ENCODE measurements at regions not wholly inside any gene's neighbourhood (a gene's known extent, or its start where the extent isn't known, plus 50 kb on each side); places are given as distances from the start of the nearest gene placed in this dataset.

- H3K9me3 ChIP-seq (ENCODE audit: severe bottlenecking), result no peaks in the 10 kb centered on the region
- H3K36me3 ChIP-seq, result no peaks in the 10 kb centered on the region
- no peak overlapping the region for H3K27ac ChIP-seq
- no peaks in the 10 kb centered on the region for H3K27me3 ChIP-seq (ENCODE audit: insufficient read depth, low read depth, severe bottlenecking)
- no peak for TF ChIP-seq CTCF (IDR thresholded peaks at IDR 0.05; ENCODE audit: low read depth, low read length)
- no peak overlapping the region for H3K4me3 ChIP-seq (ENCODE audit: low read depth, low read length)
- DNase-seq, result no peak
Observed at GRCh38 chr15:69881766-69882165, 216.0 kb downstream of the TLE3 start.

- no peak for TF ChIP-seq CTCF (IDR thresholded peaks at IDR 0.05; ENCODE audit: low read depth, low read length)
- DNase-seq, result no peak
- H3K9me3 ChIP-seq (ENCODE audit: severe bottlenecking), result no peaks in the 10 kb centered on the region
- no peak overlapping the region for H3K4me3 ChIP-seq (ENCODE audit: low read depth, low read length)
- H3K27ac ChIP-seq, result no peak overlapping the region
- no peaks in the 10 kb centered on the region for H3K27me3 ChIP-seq (ENCODE audit: insufficient read depth, low read depth, severe bottlenecking)
- H3K36me3 ChIP-seq, result no peaks in the 10 kb centered on the region
Observed at GRCh38 chr15:69883306-69883705, 214.4 kb downstream of the TLE3 start.

GRCh38 chr15:69885173-69885955, 212.4 kb downstream of the TLE3 start:
- no peaks in the 10 kb centered on the region for H3K9me3 ChIP-seq (ENCODE audit: severe bottlenecking)
- no peaks in the 10 kb centered on the region for H3K27me3 ChIP-seq (ENCODE audit: insufficient read depth, low read depth, severe bottlenecking)
- no peak overlapping the region for H3K4me3 ChIP-seq (ENCODE audit: low read depth, low read length)
- no peak for TF ChIP-seq CTCF (IDR thresholded peaks at IDR 0.05; ENCODE audit: low read depth, low read length)
- no peak overlapping the region for H3K27ac ChIP-seq
- no peaks in the 10 kb centered on the region for H3K36me3 ChIP-seq
- DNase-seq, result no peak

- H3K27ac ChIP-seq, result no peak overlapping the region
- H3K4me3 ChIP-seq (ENCODE audit: low read depth, low read length), result no peak overlapping the region
- no peaks in the 10 kb centered on the region for H3K9me3 ChIP-seq (ENCODE audit: severe bottlenecking)
- no peaks in the 10 kb centered on the region for H3K27me3 ChIP-seq (ENCODE audit: insufficient read depth, low read depth, severe bottlenecking)
- TF ChIP-seq CTCF (IDR thresholded peaks at IDR 0.05; ENCODE audit: low read depth, low read length), result no peak
- no peak for DNase-seq
- no peaks in the 10 kb centered on the region for H3K36me3 ChIP-seq
Observed at GRCh38 chr15:69887009-69887408, 210.7 kb downstream of the TLE3 start.

- DNase-seq, result no peak
- Histone ChIP-seq H3K9me3 (ENCODE audit: severe bottlenecking) (no peaks in the 10 kb centered on the region), H3K27ac (no peak overlapping the region), H3K4me3 (ENCODE audit: low read depth, low read length) (no peak overlapping the region), H3K36me3 (no peaks in the 10 kb centered on the region), H3K27me3 (ENCODE audit: insufficient read depth, low read depth, severe bottlenecking) (no peaks in the 10 kb centered on the region)
- TF ChIP-seq CTCF (IDR thresholded peaks at IDR 0.05; ENCODE audit: low read depth, low read length), result no peak
Observed at GRCh38 chr15:69887553-69887952, 210.2 kb downstream of the TLE3 start.

- no peak for DNase-seq
- no peaks in the 10 kb centered on the region for H3K27me3 ChIP-seq (ENCODE audit: insufficient read depth, low read depth, severe bottlenecking)
Observed at GRCh38 chr15:69888406-69888805, 209.3 kb downstream of the TLE3 start.

More at GRCh38 chr15:69888406-69888805, 209.3 kb downstream of the TLE3 start:
- H3K27ac ChIP-seq, result no peak overlapping the region
- TF ChIP-seq CTCF (IDR thresholded peaks at IDR 0.05; ENCODE audit: low read depth, low read length), result no peak
- H3K36me3 ChIP-seq, result no peaks in the 10 kb centered on the region
- H3K9me3 ChIP-seq (ENCODE audit: severe bottlenecking), result no peaks in the 10 kb centered on the region
- no peak overlapping the region for H3K4me3 ChIP-seq (ENCODE audit: low read depth, low read length)

All from WERI-Rb-1 (cell line).